ENCODE measurements at regions not wholly inside any gene's neighbourhood (a gene's known extent, or its start where the extent isn't known, plus 50 kb on each side); places are given as distances from the start of the nearest gene placed in this dataset.
"Not testable (repeated sequence)": the region's sequence is repeated elsewhere in the genome, so short reads cannot be mapped to it uniquely, and the experiment has no call there.

- Mint-ChIP-seq H3K27me3 (ENCODE audit: unreplicated experiment) (no peaks in the 10 kb centered on the region), H3K36me3 (ENCODE audit: insufficient read depth, unreplicated experiment) (no peaks in the 10 kb centered on the region), H3K27ac (ENCODE audit: unreplicated experiment) (no peak overlapping the region), H3K9me3 (ENCODE audit: low read depth, unreplicated experiment) (peaks cover 2% of the 10 kb centered on the region), H3K4me3 (ENCODE audit: low read depth, unreplicated experiment) (no peak overlapping the region), H3K4me1 (ENCODE audit: low read depth, unreplicated experiment) (no peaks in the 10 kb centered on the region)
- intact Hi-C loops (cut with micrococcal nuclease; ENCODE audit: unreplicated experiment), result no loop called here
- no TSS peak for BruUV-seq (replicated peaks)
- CTCF ChIA-PET, result no interaction called here
- DNase-seq, result no peak
- TF ChIP-seq CTCF (IDR thresholded peaks at IDR 0.05; ENCODE audit: unreplicated experiment), result no peak
Measured at GRCh38 chr21:22020221-22020620, 1022.0 kb downstream of the NCAM2 start.

GRCh38 chr21:22023896-22024295 is 1025.7 kb downstream of the NCAM2 start:
- H3K27me3 Mint-ChIP-seq (ENCODE audit: unreplicated experiment); H3K4me3 Mint-ChIP-seq (ENCODE audit: low read depth, unreplicated experiment); H3K27ac Mint-ChIP-seq (ENCODE audit: unreplicated experiment); BruUV-seq (replicated peaks); H3K9me3 Mint-ChIP-seq (ENCODE audit: low read depth, unreplicated experiment); H3K4me1 Mint-ChIP-seq (ENCODE audit: low read depth, unreplicated experiment); CTCF ChIA-PET; H3K36me3 Mint-ChIP-seq (ENCODE audit: insufficient read depth, unreplicated experiment); DNase-seq; intact Hi-C loops (cut with micrococcal nuclease; ENCODE audit: unreplicated experiment): not testable (repeated sequence)

GRCh38 chr21:22044431-22044830 is 1046.2 kb downstream of the NCAM2 start:
- Mint-ChIP-seq H3K27ac (ENCODE audit: unreplicated experiment) (no peak overlapping the region), H3K36me3 (ENCODE audit: insufficient read depth, unreplicated experiment) (no peaks in the 10 kb centered on the region), H3K4me1 (ENCODE audit: low read depth, unreplicated experiment) (no peaks in the 10 kb centered on the region), H3K4me3 (ENCODE audit: low read depth, unreplicated experiment) (no peak overlapping the region), H3K27me3 (ENCODE audit: unreplicated experiment) (no peaks in the 10 kb centered on the region), H3K9me3 (ENCODE audit: low read depth, unreplicated experiment) (no peaks in the 10 kb centered on the region)
- no peak for DNase-seq
- intact Hi-C loops (cut with micrococcal nuclease; ENCODE audit: unreplicated experiment), result no loop called here
- no TSS peak for BruUV-seq (replicated peaks)
- CTCF ChIA-PET, result no interaction called here
- no peak for TF ChIP-seq CTCF (IDR thresholded peaks at IDR 0.05; ENCODE audit: unreplicated experiment)

GRCh38 chr21:22046576-22046975 is 1048.4 kb downstream of the NCAM2 start:
- no TSS peak for BruUV-seq (replicated peaks)
- no peaks in the 10 kb centered on the region for H3K27me3 Mint-ChIP-seq (ENCODE audit: unreplicated experiment)

GRCh38 chr21:22056904-22057303 is 1058.7 kb downstream of the NCAM2 start:
- intact Hi-C loops (cut with micrococcal nuclease; ENCODE audit: unreplicated experiment), result no loop called here
- H3K27me3 Mint-ChIP-seq (ENCODE audit: unreplicated experiment), result no peaks in the 10 kb centered on the region
- no peak overlapping the region for H3K27ac Mint-ChIP-seq (ENCODE audit: unreplicated experiment)
- BruUV-seq (replicated peaks), result no TSS peak
- no peaks in the 10 kb centered on the region for H3K36me3 Mint-ChIP-seq (ENCODE audit: insufficient read depth, unreplicated experiment)
- CTCF ChIA-PET, result no interaction called here
- H3K4me1 Mint-ChIP-seq (ENCODE audit: low read depth, unreplicated experiment), result no peaks in the 10 kb centered on the region
- no peak for DNase-seq
- no peak for TF ChIP-seq CTCF (IDR thresholded peaks at IDR 0.05; ENCODE audit: unreplicated experiment)
- H3K4me3 Mint-ChIP-seq (ENCODE audit: low read depth, unreplicated experiment), result no peak overlapping the region
- peaks cover 2% of the 10 kb centered on the region for H3K9me3 Mint-ChIP-seq (ENCODE audit: low read depth, unreplicated experiment)

More at GRCh38 chr21:22046576-22046975, 1048.4 kb downstream of the NCAM2 start:
- intact Hi-C loops (cut with micrococcal nuclease; ENCODE audit: unreplicated experiment), result no loop called here
- no peaks in the 10 kb centered on the region for H3K36me3 Mint-ChIP-seq (ENCODE audit: insufficient read depth, unreplicated experiment)
- no peak for DNase-seq
- no peaks in the 10 kb centered on the region for H3K4me1 Mint-ChIP-seq (ENCODE audit: low read depth, unreplicated experiment)
- no peak for TF ChIP-seq CTCF (IDR thresholded peaks at IDR 0.05; ENCODE audit: unreplicated experiment)
- CTCF ChIA-PET, result no interaction called here
- no peaks in the 10 kb centered on the region for H3K9me3 Mint-ChIP-seq (ENCODE audit: low read depth, unreplicated experiment)
- no peak overlapping the region for H3K27ac Mint-ChIP-seq (ENCODE audit: unreplicated experiment)
- no peak overlapping the region for H3K4me3 Mint-ChIP-seq (ENCODE audit: low read depth, unreplicated experiment)

Data from Calu3 (cell line).